Cerebellar cortex (tissue), 1 donor: ENCODE measurements at regions not wholly inside any gene's neighbourhood (a gene's known extent, or its start where the extent isn't known, plus 50 kb on each side); places are given as distances from the start of the nearest gene placed in this dataset.

Source experiments
- DNase-seq: peaks from one replicate; pipeline ENCODE4 v3.0.0-alpha.2; 2015; ENCODE audit warnings: low spot score

DNA sequence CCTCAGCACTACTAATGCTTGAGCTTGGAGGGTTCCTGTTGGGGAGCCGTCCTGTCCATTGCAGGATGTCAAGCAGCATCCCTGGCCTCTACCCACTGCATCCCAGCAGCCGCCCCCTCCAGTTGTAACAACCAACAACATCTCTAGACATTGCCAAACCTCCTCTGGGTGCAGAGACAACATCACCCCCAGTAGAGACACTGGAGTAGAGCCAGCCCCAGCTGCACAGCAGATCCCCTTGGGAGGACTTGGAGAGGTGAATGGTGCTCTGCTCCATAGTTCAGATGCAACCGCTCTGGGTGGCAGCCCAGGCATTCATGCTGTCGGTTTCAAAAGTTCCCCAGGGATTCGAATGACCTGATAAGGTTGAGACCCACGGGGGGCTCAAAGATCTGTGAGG lies 259.0 kb downstream of the MN1 start:
- no peak for DNase-seq

- DNase-seq: no peak
These were observed 258.1 kb downstream of the MN1 start for GRCh38 chr22:27543460-27543859.

- no peak for DNase-seq
These were observed 256.5 kb downstream of the MN1 start for GRCh38 chr22:27545085-27545484.

GRCh38 chr22:27546157-27546935 lies 255.2 kb downstream of the MN1 start:
- no peak for DNase-seq

DNA sequence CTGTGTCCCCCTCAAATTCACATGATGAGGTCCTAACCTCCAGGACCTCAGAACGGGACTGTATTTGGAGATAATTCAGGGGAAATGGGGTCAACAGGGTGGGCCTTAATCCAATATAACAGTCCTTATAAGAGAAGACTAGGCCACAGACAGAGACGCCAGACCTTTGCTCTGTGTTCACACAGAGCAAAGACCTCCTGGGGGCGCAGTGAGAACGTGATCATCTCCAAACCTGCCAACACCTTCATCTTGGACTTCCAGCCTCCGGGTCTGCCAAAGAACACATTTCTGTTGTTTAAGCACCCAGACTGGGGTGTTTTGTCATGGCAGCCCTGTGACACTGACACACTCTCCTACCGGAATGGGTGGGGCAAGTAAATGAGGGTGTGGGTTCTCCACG lies 250.2 kb downstream of the MN1 start:
- DNase-seq: no peak

DNA sequence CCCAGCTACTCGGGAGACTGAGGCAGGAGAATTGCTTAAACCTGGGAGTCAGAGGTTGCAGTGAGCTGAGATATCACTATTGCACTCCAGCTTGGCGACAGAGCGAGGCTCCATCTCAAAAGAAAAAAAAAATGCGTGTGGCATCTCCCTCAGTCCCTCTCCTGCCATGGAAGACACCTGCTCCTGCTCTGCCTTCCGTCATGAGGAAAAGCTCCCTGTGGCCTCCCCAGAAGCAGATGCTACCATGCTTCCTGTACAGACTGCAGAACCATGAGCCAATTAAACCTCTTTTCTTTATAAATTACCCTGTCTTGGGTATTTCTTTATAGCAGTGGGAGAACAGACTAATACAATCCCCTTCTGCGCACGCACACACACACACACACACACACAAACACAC lies 249.4 kb downstream of the MN1 start:
- DNase-seq: no peak

- no peak for DNase-seq
These were observed 248.7 kb downstream of the MN1 start for GRCh38 chr22:27552863-27553262.

- DNase-seq: no peak
These were observed 247.3 kb downstream of the MN1 start for GRCh38 chr22:27554106-27554811.

GRCh38 chr22:27554841-27555456 lies 246.6 kb downstream of the MN1 start:
- DNase-seq: no peak

- DNase-seq: no peak
These were observed 245.2 kb downstream of the MN1 start for GRCh38 chr22:27556371-27556770.

DNA sequence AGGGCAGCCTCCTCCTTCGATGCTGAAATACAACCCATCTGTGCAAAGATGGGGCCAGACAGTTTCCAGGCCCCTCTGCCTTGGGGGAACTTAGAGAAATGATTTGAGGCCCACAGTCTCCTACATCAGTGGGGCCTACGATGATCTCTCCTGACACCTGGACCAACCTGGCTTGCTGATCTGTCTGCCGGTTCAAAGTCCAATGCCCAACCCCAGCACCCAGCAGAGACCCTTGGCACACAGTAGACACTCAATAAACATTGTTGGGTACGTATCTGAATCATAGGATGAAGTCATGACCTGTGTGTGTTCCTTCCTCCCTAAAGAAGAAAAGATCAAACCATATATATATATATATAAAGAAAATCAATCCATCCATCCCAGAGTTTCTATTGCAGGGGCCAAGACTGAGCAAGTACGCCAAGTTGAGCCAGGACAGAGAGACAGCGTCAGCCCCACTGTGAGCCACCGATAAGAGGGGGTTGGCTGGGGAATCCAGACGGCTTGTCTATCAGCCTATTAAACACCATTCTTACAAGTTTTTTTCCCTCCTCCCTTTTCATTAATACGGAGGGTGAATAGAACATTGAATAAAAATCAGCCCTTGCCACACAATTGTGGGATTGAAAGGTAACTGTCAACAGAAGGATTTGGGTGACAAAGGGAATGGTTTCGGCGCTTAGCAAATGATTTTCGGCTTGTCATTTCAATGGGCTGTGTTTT lies 244.1 kb downstream of the MN1 start:
- DNase-seq: no peak

- DNase-seq: no peak
These were observed 242.7 kb downstream of the MN1 start for GRCh38 chr22:27558658-27559371.

DNA sequence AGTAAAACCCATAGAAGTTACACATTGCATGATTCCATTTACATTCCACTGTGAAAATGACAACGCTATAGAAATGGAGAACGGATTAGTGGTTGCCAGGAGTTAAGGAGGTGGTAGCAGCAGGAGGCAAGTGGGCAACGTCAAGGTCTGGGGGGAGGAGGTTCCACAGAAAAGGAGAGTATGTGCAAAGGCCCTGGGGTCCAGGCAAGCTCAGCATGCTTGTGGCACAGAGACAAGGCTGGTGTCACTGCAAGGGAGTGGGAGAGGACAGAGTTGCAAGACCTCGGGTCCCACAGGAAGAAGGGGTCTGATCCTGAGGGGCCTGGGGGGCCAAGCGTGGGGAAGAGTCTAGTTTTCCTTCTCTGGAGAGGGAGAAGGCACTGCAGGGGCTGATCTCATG lies 240.8 kb downstream of the MN1 start:
- no peak for DNase-seq

GRCh38 chr22:27561286-27561904 lies 240.2 kb downstream of the MN1 start:
- no peak for DNase-seq

GRCh38 chr22:27564806-27565205 lies 236.8 kb downstream of the MN1 start:
- no peak for DNase-seq

- DNase-seq: no peak
These were observed 235.0 kb downstream of the MN1 start for GRCh38 chr22:27566602-27567001.

GRCh38 chr22:27568265-27568664 lies 233.3 kb downstream of the MN1 start:
- DNase-seq: no peak

DNA sequence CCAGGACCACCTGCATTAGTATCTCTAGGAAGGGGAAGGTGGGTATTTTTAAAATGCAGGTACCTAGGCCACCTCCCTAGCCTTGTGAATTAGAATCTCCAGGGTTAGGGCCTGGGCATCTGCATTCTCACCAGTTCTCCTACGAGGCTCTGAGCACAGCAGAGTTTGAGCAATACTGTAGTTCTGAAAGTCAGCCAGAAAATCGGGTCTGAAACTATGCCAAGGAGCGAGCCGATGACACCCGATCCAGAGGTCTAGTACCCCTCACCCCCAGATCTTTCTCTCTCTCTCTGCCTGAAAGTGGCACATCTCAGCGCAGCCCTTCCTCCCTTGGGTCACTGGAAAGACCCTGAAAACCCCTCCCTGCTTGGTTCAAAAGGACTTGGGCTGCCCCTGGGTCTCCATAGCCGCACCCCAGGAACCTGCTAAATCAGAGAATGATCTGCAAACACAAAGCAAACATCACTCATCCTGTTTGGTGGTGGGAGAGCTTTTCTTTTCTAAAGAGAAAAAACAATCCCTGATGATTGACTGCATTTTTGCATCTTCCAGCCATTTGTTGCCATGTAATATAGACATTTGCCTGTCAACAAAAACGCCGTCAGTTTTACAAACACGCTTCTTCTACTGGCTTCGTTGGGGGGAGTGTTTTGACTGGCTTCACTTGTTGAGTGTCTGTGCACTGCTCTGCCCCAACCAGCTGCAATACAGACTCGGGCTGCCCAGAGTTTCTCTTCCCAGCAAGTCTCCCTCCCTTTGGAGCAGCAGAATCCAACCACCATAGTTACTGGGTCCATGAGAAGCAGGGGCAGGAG lies 229.9 kb downstream of the MN1 start:
- no peak for DNase-seq

DNA sequence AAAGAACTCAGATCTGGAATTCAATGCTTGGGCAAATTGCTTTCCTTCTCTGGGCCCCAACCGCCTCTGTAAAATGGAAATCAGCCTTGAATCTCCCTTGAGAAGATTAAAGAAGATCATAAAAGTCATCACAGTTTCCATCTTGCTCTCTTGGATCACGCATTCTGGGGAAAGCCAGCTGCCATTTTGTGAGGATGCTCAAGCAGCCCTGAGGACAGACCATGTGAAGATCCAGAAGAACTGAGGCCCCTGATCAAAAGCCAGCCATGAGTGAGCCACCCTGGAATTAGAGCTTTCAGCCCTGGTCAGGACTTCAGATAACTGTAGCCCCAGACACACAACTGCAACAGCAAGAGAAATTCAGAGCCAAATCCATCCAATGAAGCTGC lies 229.3 kb downstream of the MN1 start:
- DNase-seq: no peak

DNA sequence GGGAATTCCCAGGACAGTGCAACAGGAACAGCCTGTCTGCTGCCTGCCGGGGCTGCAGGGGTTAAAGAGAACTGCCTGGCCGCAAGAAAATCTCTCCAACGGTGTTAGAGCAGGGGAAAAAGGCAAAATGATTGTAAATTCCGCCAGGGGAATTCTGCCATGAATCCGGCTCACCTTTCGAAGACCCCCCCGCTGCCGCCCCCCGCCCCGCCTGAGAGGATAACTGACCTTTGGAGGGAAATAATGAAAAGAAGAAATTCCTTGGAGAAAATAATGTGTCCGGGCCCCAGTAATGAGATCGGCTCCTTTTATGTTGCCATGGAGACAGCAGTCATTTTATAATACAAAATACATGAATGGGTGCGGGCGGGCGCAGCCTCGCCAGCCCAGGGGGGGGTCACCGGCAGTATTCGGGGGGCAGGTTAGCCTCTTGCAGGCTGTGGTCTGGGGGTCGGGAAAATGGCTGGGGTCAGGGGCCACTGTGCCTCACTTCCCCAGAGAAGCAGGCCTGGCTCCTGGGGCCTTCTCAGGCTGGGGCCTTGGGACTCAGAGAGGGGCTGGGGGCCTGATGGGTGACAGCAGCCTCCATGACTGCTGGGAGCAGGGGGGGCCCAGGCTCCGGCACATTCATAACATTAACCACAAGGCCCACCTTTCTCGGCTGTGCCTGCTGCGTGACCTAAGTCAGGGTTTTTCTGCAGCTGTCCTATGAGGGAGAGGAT lies 228.1 kb downstream of the MN1 start:
- no peak for DNase-seq
